ENCODE measurements at regions not wholly inside any gene's neighbourhood (a gene's known extent, or its start where the extent isn't known, plus 50 kb on each side); places are given as distances from the start of the nearest gene placed in this dataset.
"Not testable (repeated sequence)": the region's sequence is repeated elsewhere in the genome, so short reads cannot be mapped to it uniquely, and the experiment has no call there.

DNA sequence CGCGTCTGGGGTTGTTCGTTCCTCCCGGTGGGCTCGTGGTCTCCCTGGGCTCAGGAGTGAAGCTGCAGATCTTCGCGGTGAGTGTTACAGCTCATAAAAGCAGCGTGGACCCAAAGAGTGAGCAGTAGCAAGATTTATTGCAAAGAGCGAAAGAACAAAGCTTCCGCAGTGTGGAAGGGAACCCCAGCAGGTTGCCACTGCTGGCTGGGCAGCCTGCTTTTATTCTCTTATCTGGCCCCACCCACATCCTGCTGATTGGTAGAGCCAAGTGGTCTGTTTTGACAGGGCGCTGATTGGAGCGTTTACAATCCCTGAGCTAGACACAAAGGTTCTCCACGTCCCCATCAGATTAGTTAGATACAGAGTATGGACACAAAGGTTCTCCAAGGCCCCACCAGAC lies 1909.2 kb downstream of the ARAP2 start:
- TF ChIP-seq ZFP30 (CRISPR knock-in tag; IDR thresholded peaks at IDR 0.05); ISL1 (CRISPR knock-in tag; IDR thresholded peaks at IDR 0.05); PATZ1 (CRISPR knock-in tag; IDR thresholded peaks at IDR 0.05; ENCODE audit: borderline replicate concordance); ZNF8 (CRISPR knock-in tag; IDR thresholded peaks at IDR 0.05); ARNTL (CRISPR knock-in tag; IDR thresholded peaks at IDR 0.05; ENCODE audit: borderline replicate concordance, low read depth); TOX (CRISPR knock-in tag; IDR thresholded peaks at IDR 0.05; ENCODE audit: borderline replicate concordance); ZFP3 (CRISPR knock-in tag; IDR thresholded peaks at IDR 0.05): not testable (repeated sequence)
- TF ChIP-seq, protein P1, sequence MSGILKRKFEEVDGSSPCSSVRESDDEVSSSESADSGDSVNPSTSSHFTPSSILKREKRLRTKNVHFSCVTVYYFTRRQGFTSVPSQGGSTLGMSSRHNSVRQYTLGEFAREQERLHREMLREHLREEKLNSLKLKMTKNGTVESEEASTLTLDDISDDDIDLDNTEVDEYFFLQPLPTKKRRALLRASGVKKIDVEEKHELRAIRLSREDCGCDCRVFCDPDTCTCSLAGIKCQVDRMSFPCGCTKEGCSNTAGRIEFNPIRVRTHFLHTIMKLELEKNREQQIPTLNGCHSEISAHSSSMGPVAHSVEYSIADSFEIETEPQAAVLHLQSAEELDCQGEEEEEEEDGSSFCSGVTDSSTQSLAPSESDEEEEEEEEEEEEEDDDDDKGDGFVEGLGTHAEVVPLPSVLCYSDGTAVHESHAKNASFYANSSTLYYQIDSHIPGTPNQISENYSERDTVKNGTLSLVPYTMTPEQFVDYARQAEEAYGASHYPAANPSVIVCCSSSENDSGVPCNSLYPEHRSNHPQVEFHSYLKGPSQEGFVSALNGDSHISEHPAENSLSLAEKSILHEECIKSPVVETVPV (CRISPR knock-in tag; IDR thresholded peaks at IDR 0.05) = not testable (repeated sequence)

Measured in SK-N-SH treated with all-trans-retinoic acid at 6 μM for 48 hours (cell line).